Loucy (cell line): ENCODE measurements at regions not wholly inside any gene's neighbourhood (a gene's known extent, or its start where the extent isn't known, plus 50 kb on each side); places are given as distances from the start of the nearest gene placed in this dataset.

Experiments
- CTCF ChIP-seq: fragments of 200-600 bp; sonication (generic); conservative IDR thresholded peaks from 2 replicates; pipeline ENCODE4 v1.5.1; 2014; ENCODE audit warnings: mild to moderate bottlenecking, antibody characterized with exemption, low read length
- EZH2phosphoT487 ChIP-seq: fragments of 200-600 bp; IDR thresholded peaks from 2 replicates; pipeline ENCODE4 v1.6.1; 2018; ENCODE audit warnings: antibody characterized with exemption, mild to moderate bottlenecking, moderate library complexity, borderline replicate concordance

DNA sequence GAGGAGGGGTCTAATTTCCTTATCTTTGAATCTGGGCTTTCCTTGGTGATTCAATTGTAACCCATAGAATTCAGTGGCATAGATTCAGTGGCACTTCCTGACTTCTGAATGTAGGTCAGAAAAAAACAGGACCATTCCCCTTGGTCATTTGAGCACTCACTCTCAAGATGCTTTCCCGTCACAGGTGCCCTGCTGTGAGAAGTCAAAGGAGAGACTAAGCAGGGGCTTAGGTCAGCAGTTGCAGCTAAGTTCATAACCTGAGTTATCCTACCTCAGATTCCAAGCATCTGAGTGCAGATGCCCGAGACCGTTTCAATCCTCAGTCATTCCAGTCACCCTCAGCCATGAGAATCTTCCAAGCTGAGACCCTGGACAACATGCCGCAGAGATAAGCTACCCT is 506.6 kb downstream of the FRK start:
- TF ChIP-seq CTCF (no peak), EZH2phosphoT487 (no peak)
